ENCODE measurements at regions not wholly inside any gene's neighbourhood (a gene's known extent, or its start where the extent isn't known, plus 50 kb on each side); places are given as distances from the start of the nearest gene placed in this dataset.

DNA sequence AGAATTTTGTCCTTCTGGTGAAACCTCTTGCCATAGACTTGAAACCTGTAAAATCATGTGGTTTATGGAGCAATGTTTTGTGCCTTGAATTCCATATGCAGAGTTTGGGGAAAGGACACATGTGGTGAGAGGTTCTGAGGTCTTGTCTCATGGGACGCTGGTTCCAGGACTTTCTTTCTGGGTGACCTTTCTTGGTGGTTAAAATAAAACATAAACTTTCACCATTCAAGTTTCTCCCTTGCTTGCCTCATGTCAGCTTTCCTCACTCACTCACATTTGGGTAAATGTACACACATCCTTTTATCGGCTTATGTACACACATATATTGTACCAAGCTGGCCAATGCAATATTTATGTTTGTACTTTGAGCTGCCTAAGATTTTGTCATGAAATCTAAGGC is 144.9 kb upstream of the CELF2 start:
- TF ChIP-seq, protein P1, sequence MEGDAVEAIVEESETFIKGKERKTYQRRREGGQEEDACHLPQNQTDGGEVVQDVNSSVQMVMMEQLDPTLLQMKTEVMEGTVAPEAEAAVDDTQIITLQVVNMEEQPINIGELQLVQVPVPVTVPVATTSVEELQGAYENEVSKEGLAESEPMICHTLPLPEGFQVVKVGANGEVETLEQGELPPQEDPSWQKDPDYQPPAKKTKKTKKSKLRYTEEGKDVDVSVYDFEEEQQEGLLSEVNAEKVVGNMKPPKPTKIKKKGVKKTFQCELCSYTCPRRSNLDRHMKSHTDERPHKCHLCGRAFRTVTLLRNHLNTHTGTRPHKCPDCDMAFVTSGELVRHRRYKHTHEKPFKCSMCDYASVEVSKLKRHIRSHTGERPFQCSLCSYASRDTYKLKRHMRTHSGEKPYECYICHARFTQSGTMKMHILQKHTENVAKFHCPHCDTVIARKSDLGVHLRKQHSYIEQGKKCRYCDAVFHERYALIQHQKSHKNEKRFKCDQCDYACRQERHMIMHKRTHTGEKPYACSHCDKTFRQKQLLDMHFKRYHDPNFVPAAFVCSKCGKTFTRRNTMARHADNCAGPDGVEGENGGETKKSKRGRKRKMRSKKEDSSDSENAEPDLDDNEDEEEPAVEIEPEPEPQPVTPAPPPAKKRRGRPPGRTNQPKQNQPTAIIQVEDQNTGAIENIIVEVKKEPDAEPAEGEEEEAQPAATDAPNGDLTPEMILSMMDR (IDR thresholded peaks at IDR 0.05; ENCODE audit: low read length) = no peak
- TF ChIP-seq EZH2 (IDR thresholded peaks at IDR 0.05; ENCODE audit: borderline replicate concordance, low read length) = no peak
